ENCODE measurements at regions not wholly inside any gene's neighbourhood (a gene's known extent, or its start where the extent isn't known, plus 50 kb on each side); places are given as distances from the start of the nearest gene placed in this dataset.

- no peak for DNase-seq
- Histone ChIP-seq H3K4me1 (replicated peaks; ENCODE audit: insufficient read depth) (no peaks in the 10 kb centered on the region), H3K27ac (no peak overlapping the region), H3K4me3 (no peak overlapping the region), H2AFZ (no peak overlapping the region; the same call in 1 of the 2 replicates), H3K9me2 (ENCODE audit: insufficient read depth) (no peaks in the 10 kb centered on the region), H3K27me3 (ENCODE audit: insufficient read depth, low read depth) (no peaks in the 10 kb centered on the region), H4K20me1 (ENCODE audit: insufficient read depth) (no peaks in the 10 kb centered on the region), H3K79me2 (ENCODE audit: low read depth) (no peaks in the 10 kb centered on the region), H3K9me3 (ENCODE audit: insufficient read depth, low read depth) (no peaks in the 10 kb centered on the region), H3K4me2 (no peak overlapping the region), H3F3A (ENCODE audit: insufficient read depth, low read depth) (no peaks in the 10 kb centered on the region), H3K36me3 (ENCODE audit: low read depth) (no peaks in the 10 kb centered on the region)
- intact Hi-C loops (cut with micrococcal nuclease; ENCODE audit: unreplicated experiment), result no loop called here
- TF ChIP-seq CTCF (conservative IDR thresholded peaks at IDR 0.05), result no peak
- no peak for TF ChIP-seq EZH2 (IDR thresholded peaks at IDR 0.05; ENCODE audit: low read depth)
- CTCF ChIA-PET, result no interaction called here
- BruUV-seq (replicated peaks), result no TSS peak
- POLR2A ChIA-PET (ENCODE audit: unreplicated experiment), result no interaction called here
These were observed 255.1 kb downstream of the XPNPEP1 start for GRCh38 chr10:109668154-109668665.

- no peaks in the 10 kb centered on the region for H3K9me2 ChIP-seq (ENCODE audit: insufficient read depth)
- no peaks in the 10 kb centered on the region for H3F3A ChIP-seq (ENCODE audit: insufficient read depth, low read depth)
- no peaks in the 10 kb centered on the region for H3K27me3 ChIP-seq (ENCODE audit: insufficient read depth, low read depth)
- ChIA-PET POLR2A (ENCODE audit: unreplicated experiment) (no interaction called here), CTCF (no interaction called here)
- no peak overlapping the region for H2AFZ ChIP-seq
- no peaks in the 10 kb centered on the region for H4K20me1 ChIP-seq (ENCODE audit: insufficient read depth)
- H3K27ac ChIP-seq, result no peak overlapping the region
- intact Hi-C loops (cut with micrococcal nuclease; ENCODE audit: unreplicated experiment), result no loop called here
- H3K9me3 ChIP-seq (ENCODE audit: insufficient read depth, low read depth), result no peaks in the 10 kb centered on the region
- no peak overlapping the region for H3K4me2 ChIP-seq
- BruUV-seq (replicated peaks), result no TSS peak
- H3K36me3 ChIP-seq (ENCODE audit: low read depth), result no peaks in the 10 kb centered on the region
- no peak for DNase-seq
- no peak for TF ChIP-seq EZH2 (IDR thresholded peaks at IDR 0.05; ENCODE audit: low read depth)
- TF ChIP-seq CTCF (conservative IDR thresholded peaks at IDR 0.05), result no peak
- no peaks in the 10 kb centered on the region for H3K4me1 ChIP-seq (replicated peaks; ENCODE audit: insufficient read depth)
- no peaks in the 10 kb centered on the region for H3K79me2 ChIP-seq (ENCODE audit: low read depth)
- H3K4me3 ChIP-seq, result no peak overlapping the region
These were observed 258.0 kb downstream of the XPNPEP1 start for GRCh38 chr10:109665321-109665720.

GRCh38 chr10:109664554-109664953, 258.8 kb downstream of the XPNPEP1 start:
- Histone ChIP-seq H3K27ac (no peak overlapping the region), H3K36me3 (ENCODE audit: low read depth) (no peaks in the 10 kb centered on the region), H3K4me3 (no peak overlapping the region), H3K79me2 (ENCODE audit: low read depth) (no peaks in the 10 kb centered on the region), H3K27me3 (ENCODE audit: insufficient read depth, low read depth) (no peaks in the 10 kb centered on the region), H3K9me2 (ENCODE audit: insufficient read depth) (no peaks in the 10 kb centered on the region), H3K4me1 (replicated peaks; ENCODE audit: insufficient read depth) (no peaks in the 10 kb centered on the region), H3F3A (ENCODE audit: insufficient read depth, low read depth) (no peaks in the 10 kb centered on the region), H3K9me3 (ENCODE audit: insufficient read depth, low read depth) (no peaks in the 10 kb centered on the region), H3K4me2 (no peak overlapping the region), H4K20me1 (ENCODE audit: insufficient read depth) (no peaks in the 10 kb centered on the region), H2AFZ (no peak overlapping the region)
- ChIA-PET POLR2A (ENCODE audit: unreplicated experiment) (no interaction called here), CTCF (no interaction called here)
- no TSS peak for BruUV-seq (replicated peaks)
- TF ChIP-seq EZH2 (IDR thresholded peaks at IDR 0.05; ENCODE audit: low read depth) (no peak), CTCF (conservative IDR thresholded peaks at IDR 0.05) (no peak)
- intact Hi-C loops (cut with micrococcal nuclease; ENCODE audit: unreplicated experiment), result no loop called here
- no peak for DNase-seq

All from PC-9 (cell line).